HG03159 (cell line): ENCODE measurements at regions not wholly inside any gene's neighbourhood (a gene's known extent, or its start where the extent isn't known, plus 50 kb on each side); places are given as distances from the start of the nearest gene placed in this dataset.

Experiments used
- ATAC-seq: cut with Tn5 transposase; IDR thresholded peaks from one replicate; pipeline ENCODE4 v1.9.1; 2021; ENCODE audit warnings: mild to moderate bottlenecking, moderate library complexity; ENCODE audit not compliant: unreplicated experiment

- no peak for ATAC-seq
Observed at GRCh38 chr13:112124141-112124540, 57.2 kb downstream of the SOX1 start.

- ATAC-seq, result no peak
Observed at GRCh38 chr13:112127564-112128330, 60.8 kb downstream of the SOX1 start.

- ATAC-seq, result no peak
Observed at GRCh38 chr13:112128331-112128610, 61.3 kb downstream of the SOX1 start.

- ATAC-seq, result no peak
Observed at GRCh38 chr13:112130418-112130817, 63.5 kb downstream of the SOX1 start.

GRCh38 chr13:112131081-112131712 is 64.2 kb downstream of the SOX1 start:
- no peak for ATAC-seq

GRCh38 chr13:112131713-112132113 is 64.8 kb downstream of the SOX1 start:
- no peak for ATAC-seq

GRCh38 chr13:112132142-112132541 is 65.2 kb downstream of the SOX1 start:
- no peak for ATAC-seq

GRCh38 chr13:112132619-112133018 is 65.7 kb downstream of the SOX1 start:
- no peak for ATAC-seq

GRCh38 chr13:112133499-112134390 is 66.8 kb downstream of the SOX1 start:
- ATAC-seq, result no peak

GRCh38 chr13:112134391-112135075 is 67.6 kb downstream of the SOX1 start:
- no peak for ATAC-seq

GRCh38 chr13:112136095-112136494 is 69.1 kb downstream of the SOX1 start:
- ATAC-seq, result no peak

GRCh38 chr13:112137144-112137543 is 70.2 kb downstream of the SOX1 start:
- ATAC-seq, result no peak

GRCh38 chr13:112140366-112140765 is 73.4 kb downstream of the SOX1 start:
- no peak for ATAC-seq

- no peak for ATAC-seq
Observed at GRCh38 chr13:112141643-112142400, 74.9 kb downstream of the SOX1 start.

- no peak for ATAC-seq
Observed at GRCh38 chr13:112142401-112142930, 75.5 kb downstream of the SOX1 start.

GRCh38 chr13:112143046-112143752 is 76.2 kb downstream of the SOX1 start:
- ATAC-seq, result no peak

GRCh38 chr13:112143753-112144615 is 77.0 kb downstream of the SOX1 start:
- ATAC-seq, result no peak
